Body of pancreas (tissue), 4 donors: ENCODE measurements at regions not wholly inside any gene's neighbourhood (a gene's known extent, or its start where the extent isn't known, plus 50 kb on each side); places are given as distances from the start of the nearest gene placed in this dataset.

ENCODE experiments used
- CTCF ChIP-seq, 7 experiments: fragments of 450-650 bp in 4 of 7; fragments of 200-600 bp in 3 of 7; sonication (generic) in 3 of 7; IDR thresholded peaks; one replicate each; pipeline ENCODE4 v1.5.1; 2016 to 2019; ENCODE audit warnings: antibody characterized with exemption in 7 of 7
- POLR2A ChIP-seq, 3 donors: fragments of 450-650 bp; IDR thresholded peaks; one replicate each; pipeline ENCODE4 v1.6.1; 2016; ENCODE audit warnings: antibody characterized with exemption in 3 of 3, mild to moderate bottlenecking in 2 of 3

GRCh38 chr10:123501148-123501547 is 165.0 kb upstream of the GPR26 start:
- TF ChIP-seq CTCF (IDR thresholded peaks at IDR 0.05) (no peak), POLR2A (IDR thresholded peaks at IDR 0.05) (no peak)
